HepG2 (cell line): ENCODE measurements at regions not wholly inside any gene's neighbourhood (a gene's known extent, or its start where the extent isn't known, plus 50 kb on each side); places are given as distances from the start of the nearest gene placed in this dataset.

Source experiments
- ATAC-seq: fragments of 200-7000 bp; cut with Tn5 transposase; 3 replicates; pipeline ENCODE4 v1.9.1; 2020; ENCODE audit warnings: mild to moderate bottlenecking, moderate library complexity
- BruUV-seq: library from RNA; stranded (reverse); fragments of 400-500 nt; replicated peaks from 2 replicates; lab custom pipeline; 2021; lab: Mats Ljungman, UMichigan
- CTCF ChIA-PET: fragments of 300-600 bp; formaldehyde crosslinking; extraction: SDS; loops from one replicate; lab custom pipeline; 2021; ENCODE audit warnings: low total read pairs, inconsistent platforms, low intra/inter-chr PET ratio; lab: Yijun Ruan, JAX
- POLR2A ChIA-PET: fragments of 350-600 bp; sonication (Branson Sonifier 250); formaldehyde crosslinking; loops from one replicate; lab custom pipeline; 2020; ENCODE audit warnings: antibody characterized with exemption, inconsistent platforms; lab: Yijun Ruan, JAX
- DNase-seq: peaks from one replicate; pipeline ENCODE4 v3.0.0-alpha.2; 2015; ENCODE audit warnings: low spot score
- FAIRE-seq: peaks from 3 replicates; lab custom pipeline; 2011; peaks lifted over from hg19 to GRCh38; lab: Jason Lieb, UNC
- H2AFZ ChIP-seq: one replicate; pipeline ENCODE4 v1.6.1; 2011; ENCODE audit warnings: low read length, inconsistent platforms
- H3K27ac ChIP-seq: fragments of 300-600 bp; 3 replicates; pipeline ENCODE4 v1.8.0; 2011; ENCODE audit warnings: mixed run types, mild to moderate bottlenecking, mixed read lengths, low read length, inconsistent platforms; ENCODE audit not compliant: insufficient read depth; ENCODE audit errors: extremely low read length
- H3K27me3 ChIP-seq, 2 experiments: fragments of 200-600 bp in 1 of 2; 2 replicates in 1 of 2; 3 replicates in 1 of 2; pipeline versions ENCODE4 v1.6.0 to v1.8.0; 2011; ENCODE audit warnings: low read length in 2 of 2, mild to moderate bottlenecking in 2 of 2, moderate library complexity in 2 of 2, inconsistent platforms in 1 of 2; ENCODE audit not compliant: insufficient read depth in 2 of 2, control insufficient read depth in 1 of 2
- H3K36me3 ChIP-seq, 2 experiments: fragments of 200-600 bp in 1 of 2; replicated peaks in 1 of 2; 2 replicates in 1 of 2; 3 replicates in 1 of 2; pipeline versions ENCODE4 v1.5.1 to v1.8.0; 2011; ENCODE audit warnings: low read length in 2 of 2, inconsistent platforms in 1 of 2; ENCODE audit not compliant: insufficient read depth in 2 of 2, control insufficient read depth in 1 of 2
- H3K4me1 ChIP-seq: 2 replicates; pipeline ENCODE4 v1.5.1; 2012; ENCODE audit warnings: low read length, inconsistent platforms; ENCODE audit not compliant: insufficient read depth
- H3K4me2 ChIP-seq: 2 replicates; pipeline ENCODE4 v1.6.0; 2011; ENCODE audit warnings: low read depth, low read length, inconsistent platforms
- H3K4me3 ChIP-seq, 3 experiments: fragments of 200-600 bp in 1 of 3; sonication (generic), shearing (Covaris generic) in 1 of 3; replicated peaks in 1 of 3; 2 replicates each; pipeline ENCODE4 v1.5.1; 2011 to 2016; ENCODE audit warnings: low read length in 3 of 3, inconsistent platforms in 2 of 3, low read depth in 2 of 3, mild to moderate bottlenecking in 2 of 3, control low read depth in 1 of 3, mixed read lengths in 1 of 3; ENCODE audit not compliant: insufficient read depth in 1 of 3
- H3K79me2 ChIP-seq: one replicate; pipeline ENCODE4 v1.6.1; 2011; ENCODE audit warnings: low read length, inconsistent platforms; ENCODE audit not compliant: insufficient read depth
- H3K9ac ChIP-seq: 2 replicates; pipeline ENCODE4 v1.6.0; 2011; ENCODE audit warnings: mild to moderate bottlenecking, low read depth, low read length, inconsistent platforms; ENCODE audit not compliant: insufficient read depth
- H3K9me3 ChIP-seq: 2 replicates; pipeline ENCODE4 v1.5.1; 2012; ENCODE audit warnings: mild to moderate bottlenecking, low read length
- H4K20me1 ChIP-seq: 2 replicates; pipeline ENCODE4 v1.6.0; 2011; ENCODE audit warnings: inconsistent platforms, mild to moderate bottlenecking, low read length, moderate library complexity; ENCODE audit not compliant: insufficient read depth
- CENPT ChIP-seq: sonication (generic); formaldehyde crosslinking; IDR thresholded peaks from 2 replicates; pipeline ENCODE4 v1.8.0; 2022; ENCODE audit warnings: low read depth, mild to moderate bottlenecking, moderate library complexity, missing genetic modification reagents
- FOXK2 ChIP-seq: fragments of 450-650 bp; IDR thresholded peaks from 2 replicates; pipeline ENCODE4 v1.6.1; 2016
- KLF6 ChIP-seq: IDR thresholded peaks from 2 replicates; pipeline ENCODE4 v1.8.0; 2016; ENCODE audit warnings: missing biosample characterization, missing genetic modification reagents
- MAFF ChIP-seq: IDR thresholded peaks from 2 replicates; pipeline ENCODE4 v1.6.1; 2011; ENCODE audit warnings: low read depth, low read length, improper control_type of control experiment
- MLLT10 ChIP-seq: sonication (generic); formaldehyde crosslinking; IDR thresholded peaks from 2 replicates; pipeline ENCODE4 v1.4.0; 2020; ENCODE audit warnings: missing genetic modification reagents
- NAIF1 ChIP-seq: sonication (generic); formaldehyde crosslinking; IDR thresholded peaks from 2 replicates; pipeline ENCODE4 v1.5.0; 2020; ENCODE audit warnings: mild to moderate bottlenecking, missing genetic modification reagents, borderline replicate concordance
- NONO ChIP-seq, 2 experiments: fragments of 450-650 bp in 1 of 2; sonication (generic) in 1 of 2; formaldehyde crosslinking in 1 of 2; IDR thresholded peaks in 1 of 2; conservative IDR thresholded peaks in 1 of 2; 2 replicates each; pipeline versions ENCODE4 v1.6.1 to v1.8.0; 2017 to 2022; ENCODE audit warnings: mild to moderate bottlenecking in 1 of 2, missing genetic modification reagents in 1 of 2, moderate library complexity in 1 of 2
- RBM39 ChIP-seq: fragments of 200-400 bp; formaldehyde crosslinking; IDR thresholded peaks from one replicate; pipeline ENCODE4 v1.6.1; 2018; ENCODE audit warnings: antibody characterized with exemption, mild to moderate bottlenecking, low read depth, low read length; ENCODE audit not compliant: poor library complexity, severe bottlenecking
- TGIF2 ChIP-seq: IDR thresholded peaks from 2 replicates; pipeline ENCODE4 v1.6.1; 2016; ENCODE audit warnings: control low read depth, missing compliant biosample characterization
- ZBTB2 ChIP-seq: sonication (generic); formaldehyde crosslinking; IDR thresholded peaks from 2 replicates; pipeline ENCODE4 v1.8.0; 2022; ENCODE audit warnings: low read depth, missing genetic modification reagents
- ZNF10 ChIP-seq: sonication (generic); formaldehyde crosslinking; IDR thresholded peaks from 2 replicates; pipeline ENCODE4 v1.4.0; 2020; ENCODE audit warnings: mild to moderate bottlenecking, low read depth, missing genetic modification reagents, borderline replicate concordance
- ZNF180 ChIP-seq: sonication (generic); formaldehyde crosslinking; IDR thresholded peaks from 2 replicates; pipeline ENCODE4 v1.4.0; 2020; ENCODE audit warnings: low read depth, missing genetic modification reagents, borderline replicate concordance
- ZNF230 ChIP-seq: sonication (generic); formaldehyde crosslinking; IDR thresholded peaks from 2 replicates; pipeline ENCODE4 v1.4.0; 2020; ENCODE audit warnings: mild to moderate bottlenecking, missing genetic modification reagents
- ZNF263 ChIP-seq: sonication (generic); formaldehyde crosslinking; IDR thresholded peaks from 2 replicates; pipeline ENCODE4 v1.4.0; 2020; ENCODE audit warnings: missing genetic modification reagents
- ZNF431 ChIP-seq: sonication (generic); formaldehyde crosslinking; IDR thresholded peaks from 2 replicates; pipeline ENCODE4 v1.9.0; 2022; ENCODE audit warnings: missing genetic modification reagents, low read depth, mild to moderate bottlenecking, borderline replicate concordance
- ZNF572 ChIP-seq: sonication (generic); formaldehyde crosslinking; IDR thresholded peaks from 2 replicates; pipeline ENCODE4 v1.5.1; 2020; ENCODE audit warnings: mild to moderate bottlenecking, missing genetic modification reagents
- ZSCAN20 ChIP-seq: sonication (generic); formaldehyde crosslinking; IDR thresholded peaks from 2 replicates; pipeline ENCODE4 v1.4.0; 2020; ENCODE audit warnings: missing genetic modification reagents, mild to moderate bottlenecking, borderline replicate concordance
- ZSCAN29 ChIP-seq: sonication (generic); formaldehyde crosslinking; conservative IDR thresholded peaks from 2 replicates; pipeline ENCODE4 v1.4.0; 2020; ENCODE audit warnings: mild to moderate bottlenecking, missing genetic modification reagents
- WGBS: methylation state at CpG from one replicate; pipeline ENCODE4 v1.1.6; 2017; ENCODE audit warnings: low lambda C conversion rate; 5-methylcytosine and 5-hydroxymethylcytosine counted together
- in situ Hi-C: cut with HindIII; loops from 2 replicates; pipeline ENCODE4 v1.10.0; 2017; ENCODE audit warnings: low pct_unique_long_range_greater_than_20kb; ENCODE audit not compliant: extremely low pct_ligation_motif_present
- intact Hi-C: fragments of 100-400 bp; cut with micrococcal nuclease; formaldehyde crosslinking; loops from one replicate; pipeline ENCODE4 v1.10.0; 2022; ENCODE audit not compliant: unreplicated experiment

- no peaks in the 10 kb centered on the region for H3K79me2 ChIP-seq
- WGBS = 4% methylated on average over 1 of the region's 1 CpG
- H3K9me3 ChIP-seq = no peaks in the 10 kb centered on the region
- H3K4me1 ChIP-seq = no peaks in the 10 kb centered on the region
- no TSS peak for BruUV-seq
- H3K27ac ChIP-seq = no peak overlapping the region
- DNase-seq = no peak
- ChIA-PET CTCF (no interaction called here), POLR2A (no interaction called here)
- FAIRE-seq = no peak
- no peak for ATAC-seq
- no peaks in the 10 kb centered on the region for H3K36me3 ChIP-seq
- H4K20me1 ChIP-seq = no peaks in the 10 kb centered on the region
- TF ChIP-seq TGIF2 (CRISPR knock-in tag) (no peak), MAFF (no peak), FOXK2 (no peak), ZBTB2 (CRISPR knock-in tag) (no peak), MLLT10 (CRISPR knock-in tag) (no peak), CENPT (CRISPR knock-in tag) (no peak), NONO (IDR thresholded peaks at IDR 0.05) (no peak), NONO (CRISPR knock-in tag; conservative IDR thresholded peaks at IDR 0.05) (no peak), ZNF572 (CRISPR knock-in tag) (no peak), RBM39 (no peak), ZNF263 (CRISPR knock-in tag) (no peak), ZNF10 (no peak), KLF6 (CRISPR knock-in tag) (no peak), ZNF180 (CRISPR knock-in tag) (no peak), NAIF1 (no peak), ZNF230 (CRISPR knock-in tag) (no peak), ZSCAN20 (CRISPR knock-in tag) (no peak), ZSCAN29 (CRISPR knock-in tag) (no peak), ZNF431 (no peak)
- H3K4me3 ChIP-seq = no peak overlapping the region
- no peaks in the 10 kb centered on the region for H3K27me3 ChIP-seq
- intact Hi-C loops (no loop called here), in situ Hi-C loops (no loop called here)
- H3K4me2 ChIP-seq = no peak overlapping the region
- no peak overlapping the region for H3K9ac ChIP-seq
- no peak overlapping the region for H2AFZ ChIP-seq
Observed at GRCh38 chr3:8283193-8283592, 218.4 kb upstream of the LMCD1 start.
